ENCODE measurements at regions not wholly inside any gene's neighbourhood (a gene's known extent, or its start where the extent isn't known, plus 50 kb on each side); places are given as distances from the start of the nearest gene placed in this dataset.

DNA sequence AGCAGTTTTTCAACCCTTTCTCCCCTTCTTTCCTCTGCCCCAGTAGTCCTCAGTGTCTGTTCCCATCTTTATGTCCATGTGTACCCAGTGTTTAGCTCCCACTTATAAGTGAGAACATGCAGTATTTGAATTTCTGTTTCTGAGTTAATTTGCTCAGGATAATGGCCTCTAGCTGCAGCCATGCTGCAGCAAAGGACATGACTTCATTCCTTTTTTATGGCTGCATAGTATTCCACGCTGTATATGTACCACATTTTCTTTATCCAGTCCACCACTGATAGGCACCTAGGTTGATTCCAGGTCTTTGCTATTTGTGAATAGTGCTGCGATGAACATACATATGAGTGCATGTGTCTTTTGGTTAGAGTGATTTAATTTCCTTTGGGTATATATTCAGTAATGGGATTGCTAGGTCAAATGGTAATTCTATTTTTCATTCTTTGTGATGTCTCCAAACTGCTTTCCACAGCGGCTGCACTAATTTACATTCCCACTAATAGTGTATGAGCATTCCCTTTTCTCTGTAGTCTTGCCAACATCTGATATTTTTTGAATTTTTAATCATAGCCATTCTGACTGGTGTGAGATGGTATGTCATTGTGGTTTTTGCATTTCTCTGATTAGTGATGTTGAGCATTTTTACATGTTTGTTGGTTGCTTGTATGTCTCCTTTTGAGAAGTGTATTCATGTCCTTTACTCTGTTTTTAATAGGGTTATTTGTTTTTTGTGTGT, 54.6 kb upstream of the ANK2 start:
- DNase-seq (ENCODE audit: low read depth): no peak
